ENCODE measurements at regions not wholly inside any gene's neighbourhood (a gene's known extent, or its start where the extent isn't known, plus 50 kb on each side); places are given as distances from the start of the nearest gene placed in this dataset.

- Mint-ChIP-seq H3K9me3 (ENCODE audit: insufficient read depth) (no peaks in the 10 kb centered on the region), H3K27ac (no peak overlapping the region), H3K27me3 (peaks cover 4% of the 10 kb centered on the region), H3K4me1 (no peaks in the 10 kb centered on the region), H3K4me3 (no peak overlapping the region)
- Histone ChIP-seq H2AFZ (ENCODE audit: insufficient read depth, low read depth, low read length, poor library complexity, severe bottlenecking) (no peak overlapping the region), H3K36me3 (replicated peaks in 1 of 2; ENCODE audit: control extremely low read depth in 1 of 2, control insufficient read depth in 1 of 2, extremely low read depth in 1 of 2, insufficient read depth in 2 of 2, low read length in 1 of 2) (no peaks in the 10 kb centered on the region), H3K4me3 (ENCODE audit: control extremely low read depth in 1 of 5, extremely low read depth in 1 of 5, insufficient read depth in 1 of 5, low read depth in 2 of 5, low read length in 4 of 5) (no peak overlapping the region), H3K9ac (ENCODE audit: low read length) (no peak overlapping the region), H3K27ac (ENCODE audit: low read length in 2 of 2) (no peak overlapping the region), H3K79me2 (ENCODE audit: control insufficient read depth, insufficient read depth, low read length) (no peaks in the 10 kb centered on the region), H3K27me3 (replicated peaks in 1 of 4; ENCODE audit: control extremely low read depth in 1 of 4, control insufficient read depth in 3 of 4, insufficient read depth in 4 of 4, low read length in 3 of 4) (no peaks in the 10 kb centered on the region), H3K9me3 (ENCODE audit: control extremely low read depth in 1 of 3, control insufficient read depth in 2 of 3, insufficient read depth in 1 of 3, low read length in 2 of 3) (peaks cover 0 to 4% (median 0%) of the 10 kb centered on the region in 3 donors), H3K4me2 (replicated peaks; ENCODE audit: low read depth, low read length, poor library complexity, severe bottlenecking) (no peak overlapping the region), H3K4me1 (ENCODE audit: control insufficient read depth in 2 of 2, insufficient read depth in 2 of 2, low read length in 2 of 2) (no peaks in the 10 kb centered on the region), H4K20me1 (ENCODE audit: control insufficient read depth, insufficient read depth, low read length, poor library complexity, severe bottlenecking) (no peaks in the 10 kb centered on the region)
- ChIA-PET CTCF (no interaction called here), POLR2A (no interaction called here)
- ATAC-seq (ENCODE audit: low read depth), result no peak
- intact Hi-C loops (cut with micrococcal nuclease), result no loop called here
- no CpG with 5 or more reads among the region's 8 CpGs for WGBS (ENCODE audit: insufficient coverage)
- no peak for DNase-seq
- TF ChIP-seq, protein P1, sequence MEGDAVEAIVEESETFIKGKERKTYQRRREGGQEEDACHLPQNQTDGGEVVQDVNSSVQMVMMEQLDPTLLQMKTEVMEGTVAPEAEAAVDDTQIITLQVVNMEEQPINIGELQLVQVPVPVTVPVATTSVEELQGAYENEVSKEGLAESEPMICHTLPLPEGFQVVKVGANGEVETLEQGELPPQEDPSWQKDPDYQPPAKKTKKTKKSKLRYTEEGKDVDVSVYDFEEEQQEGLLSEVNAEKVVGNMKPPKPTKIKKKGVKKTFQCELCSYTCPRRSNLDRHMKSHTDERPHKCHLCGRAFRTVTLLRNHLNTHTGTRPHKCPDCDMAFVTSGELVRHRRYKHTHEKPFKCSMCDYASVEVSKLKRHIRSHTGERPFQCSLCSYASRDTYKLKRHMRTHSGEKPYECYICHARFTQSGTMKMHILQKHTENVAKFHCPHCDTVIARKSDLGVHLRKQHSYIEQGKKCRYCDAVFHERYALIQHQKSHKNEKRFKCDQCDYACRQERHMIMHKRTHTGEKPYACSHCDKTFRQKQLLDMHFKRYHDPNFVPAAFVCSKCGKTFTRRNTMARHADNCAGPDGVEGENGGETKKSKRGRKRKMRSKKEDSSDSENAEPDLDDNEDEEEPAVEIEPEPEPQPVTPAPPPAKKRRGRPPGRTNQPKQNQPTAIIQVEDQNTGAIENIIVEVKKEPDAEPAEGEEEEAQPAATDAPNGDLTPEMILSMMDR (IDR thresholded peaks at IDR 0.05), result no peak
- no peak for TF ChIP-seq EZH2 (IDR thresholded peaks at IDR 0.05; ENCODE audit: borderline replicate concordance, insufficient read depth, low read depth, low read length, poor library complexity, severe bottlenecking)
These were observed 105.0 kb upstream of the PPP1R26 start for GRCh38 chr9:135374591-135374990.

DNA sequence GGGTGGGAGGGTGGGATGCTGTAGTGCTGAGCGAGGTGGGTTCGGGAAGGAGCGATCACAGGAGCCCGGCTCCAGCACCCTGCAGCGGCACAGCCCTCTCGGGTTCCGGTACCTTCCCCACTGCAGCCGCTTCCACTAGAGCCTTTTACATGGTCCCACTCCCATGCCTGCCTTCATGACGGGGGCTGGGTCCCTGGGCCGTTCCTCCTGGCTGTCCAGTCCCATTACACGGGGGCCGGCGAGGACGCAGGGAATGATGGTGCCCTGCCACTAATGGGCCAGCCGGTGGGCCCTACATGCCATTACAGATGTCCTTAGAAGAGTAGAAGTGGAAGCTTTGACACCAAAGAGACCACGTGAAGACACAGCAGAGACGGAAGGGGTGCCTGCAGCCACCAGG is 104.6 kb upstream of the PPP1R26 start:
- Mint-ChIP-seq H3K4me1 (no peaks in the 10 kb centered on the region), H3K4me3 (no peak overlapping the region), H3K9me3 (ENCODE audit: insufficient read depth) (no peaks in the 10 kb centered on the region), H3K27ac (no peak overlapping the region), H3K27me3 (peaks cover 4% of the 10 kb centered on the region)
- Histone ChIP-seq H3K4me1 (ENCODE audit: control insufficient read depth in 2 of 2, insufficient read depth in 2 of 2, low read length in 2 of 2) (no peaks in the 10 kb centered on the region), H4K20me1 (ENCODE audit: control insufficient read depth, insufficient read depth, low read length, poor library complexity, severe bottlenecking) (no peaks in the 10 kb centered on the region), H3K27ac (ENCODE audit: low read length in 2 of 2) (no peak overlapping the region), H3K27me3 (replicated peaks in 1 of 4; ENCODE audit: control extremely low read depth in 1 of 4, control insufficient read depth in 3 of 4, insufficient read depth in 4 of 4, low read length in 3 of 4) (no peaks in the 10 kb centered on the region), H3K4me2 (replicated peaks; ENCODE audit: low read depth, low read length, poor library complexity, severe bottlenecking) (no peak overlapping the region), H3K4me3 (ENCODE audit: control extremely low read depth in 1 of 5, extremely low read depth in 1 of 5, insufficient read depth in 1 of 5, low read depth in 2 of 5, low read length in 4 of 5) (no peak overlapping the region), H3K79me2 (ENCODE audit: control insufficient read depth, insufficient read depth, low read length) (no peaks in the 10 kb centered on the region), H3K9ac (ENCODE audit: low read length) (no peak overlapping the region), H2AFZ (ENCODE audit: insufficient read depth, low read depth, low read length, poor library complexity, severe bottlenecking) (no peak overlapping the region), H3K9me3 (ENCODE audit: control extremely low read depth in 1 of 3, control insufficient read depth in 2 of 3, insufficient read depth in 1 of 3, low read length in 2 of 3) (peaks cover 0 to 5% (median 0%) of the 10 kb centered on the region in 3 donors), H3K36me3 (replicated peaks in 1 of 2; ENCODE audit: control extremely low read depth in 1 of 2, control insufficient read depth in 1 of 2, extremely low read depth in 1 of 2, insufficient read depth in 2 of 2, low read length in 1 of 2) (no peaks in the 10 kb centered on the region)
- POLR2A ChIA-PET, result no interaction called here
- DNase-seq (no peak), ATAC-seq (ENCODE audit: low read depth) (no peak)
- CTCF ChIA-PET, result no interaction called here
- 92% methylated on average over 10 of the region's 17 CpGs for whole genome bisulfite sequencing (ENCODE audit: insufficient coverage)
- intact Hi-C loops (cut with micrococcal nuclease), result no loop called here
- TF ChIP-seq EZH2 (IDR thresholded peaks at IDR 0.05; ENCODE audit: borderline replicate concordance, insufficient read depth, low read depth, low read length, poor library complexity, severe bottlenecking), result no peak
- TF ChIP-seq, protein P1 (IDR thresholded peaks at IDR 0.05), result no peak
